ENCODE measurements at regions not wholly inside any gene's neighbourhood (a gene's known extent, or its start where the extent isn't known, plus 50 kb on each side); places are given as distances from the start of the nearest gene placed in this dataset.

DNA sequence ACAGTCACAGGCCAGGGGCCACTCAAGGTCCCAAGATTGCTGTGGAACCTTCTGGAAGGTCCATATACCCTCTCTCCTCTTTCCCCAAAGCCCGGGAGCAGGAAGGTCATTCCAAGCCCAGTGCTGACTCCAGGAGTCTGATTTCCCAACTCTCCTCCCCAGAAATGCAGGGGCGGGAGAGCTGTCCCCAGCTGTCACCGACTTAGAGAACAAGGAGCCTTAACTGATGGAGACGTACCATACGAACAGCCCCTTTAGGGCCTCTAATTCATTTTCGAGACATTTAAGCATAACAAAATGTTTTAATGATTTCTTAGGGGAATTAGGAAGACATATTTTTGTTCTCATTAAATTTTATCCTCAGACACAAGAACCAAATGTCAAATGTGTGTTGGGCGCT is 99.2 kb downstream of the PHETA1 start:
- 48 to 65% (median 57%) methylated on average over 7 of the region's 7 CpGs for WGBS, 4 donors
- ATAC-seq = no peak
- H3K27me3 ChIP-seq = peaks cover 0 to 51% (median 2%) of the 10 kb centered on the region in 9 donors
- H3K4me1 ChIP-seq = no peaks in the 10 kb centered on the region
- H3K4me3 ChIP-seq = no peak overlapping the region
- intact Hi-C loops (cut with DNase I) = no loop called here
- no peaks in the 10 kb centered on the region for H3K9me3 ChIP-seq
- no peak overlapping the region for H3K27ac ChIP-seq
- H3K36me3 ChIP-seq = no peaks in the 10 kb centered on the region
- DNase-seq = no peak
- TF ChIP-seq POLR2A (IDR thresholded peaks at IDR 0.05) = no peak
- TF ChIP-seq, protein P1, sequence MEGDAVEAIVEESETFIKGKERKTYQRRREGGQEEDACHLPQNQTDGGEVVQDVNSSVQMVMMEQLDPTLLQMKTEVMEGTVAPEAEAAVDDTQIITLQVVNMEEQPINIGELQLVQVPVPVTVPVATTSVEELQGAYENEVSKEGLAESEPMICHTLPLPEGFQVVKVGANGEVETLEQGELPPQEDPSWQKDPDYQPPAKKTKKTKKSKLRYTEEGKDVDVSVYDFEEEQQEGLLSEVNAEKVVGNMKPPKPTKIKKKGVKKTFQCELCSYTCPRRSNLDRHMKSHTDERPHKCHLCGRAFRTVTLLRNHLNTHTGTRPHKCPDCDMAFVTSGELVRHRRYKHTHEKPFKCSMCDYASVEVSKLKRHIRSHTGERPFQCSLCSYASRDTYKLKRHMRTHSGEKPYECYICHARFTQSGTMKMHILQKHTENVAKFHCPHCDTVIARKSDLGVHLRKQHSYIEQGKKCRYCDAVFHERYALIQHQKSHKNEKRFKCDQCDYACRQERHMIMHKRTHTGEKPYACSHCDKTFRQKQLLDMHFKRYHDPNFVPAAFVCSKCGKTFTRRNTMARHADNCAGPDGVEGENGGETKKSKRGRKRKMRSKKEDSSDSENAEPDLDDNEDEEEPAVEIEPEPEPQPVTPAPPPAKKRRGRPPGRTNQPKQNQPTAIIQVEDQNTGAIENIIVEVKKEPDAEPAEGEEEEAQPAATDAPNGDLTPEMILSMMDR (IDR thresholded peaks at IDR 0.05) = no peak

DNA sequence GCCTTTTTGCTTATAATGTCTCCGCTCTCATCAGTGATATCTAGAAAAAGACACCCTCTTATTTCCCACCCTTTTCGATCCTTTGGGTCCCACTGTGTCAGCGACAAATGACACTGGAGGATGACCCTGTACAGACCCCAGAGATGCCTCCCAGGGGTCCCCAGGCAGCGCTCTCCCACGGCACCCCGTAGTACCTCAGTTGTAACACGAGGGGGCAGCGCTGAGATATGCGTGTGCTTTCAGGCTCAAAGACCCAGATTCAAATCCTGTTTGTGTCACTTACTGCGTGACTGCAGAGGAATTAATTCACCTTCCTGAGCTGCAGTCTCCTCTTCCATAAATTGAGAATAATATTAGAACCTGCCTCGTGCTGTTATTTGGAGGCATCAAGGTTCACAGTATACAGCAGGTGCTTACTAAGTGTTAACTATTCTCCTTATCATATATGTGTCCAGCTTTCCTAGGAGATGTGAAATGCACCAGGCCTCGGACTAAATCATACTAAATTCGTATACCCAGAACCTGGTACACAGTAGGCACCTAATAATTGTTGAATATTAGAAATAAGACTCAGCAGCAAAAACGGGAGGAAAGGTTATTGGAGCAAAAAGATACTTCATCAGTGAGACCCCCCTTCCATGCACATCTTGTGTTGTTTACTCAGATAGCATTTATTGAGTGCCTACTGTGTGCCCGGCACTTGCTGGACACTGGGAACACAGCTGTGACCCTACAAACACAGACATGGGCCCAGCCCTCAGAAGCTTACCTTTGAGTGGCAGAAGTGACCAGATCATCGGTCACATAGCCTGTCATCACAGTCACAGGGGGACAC is 99.9 kb downstream of the PHETA1 start:
- intact Hi-C loops (cut with DNase I) = no loop called here
- Histone ChIP-seq H3K4me3 (no peak overlapping the region), H3K36me3 (no peaks in the 10 kb centered on the region), H3K27me3 (peaks cover 0 to 46% (median 2%) of the 10 kb centered on the region in 9 donors), H3K27ac (no peak overlapping the region), H3K9me3 (no peaks in the 10 kb centered on the region), H3K4me1 (no peaks in the 10 kb centered on the region)
- ATAC-seq = no peak
- no peak for TF ChIP-seq POLR2A (IDR thresholded peaks at IDR 0.05)
- TF ChIP-seq, protein P1 (IDR thresholded peaks at IDR 0.05) = peak in 8 of 12 donors; percentile 13 to 54 (median 32)
- DNase-seq = no peak
- 78 to 80% (median 79%) methylated on average over 16 of the region's 16 CpGs for WGBS, 4 donors

DNA sequence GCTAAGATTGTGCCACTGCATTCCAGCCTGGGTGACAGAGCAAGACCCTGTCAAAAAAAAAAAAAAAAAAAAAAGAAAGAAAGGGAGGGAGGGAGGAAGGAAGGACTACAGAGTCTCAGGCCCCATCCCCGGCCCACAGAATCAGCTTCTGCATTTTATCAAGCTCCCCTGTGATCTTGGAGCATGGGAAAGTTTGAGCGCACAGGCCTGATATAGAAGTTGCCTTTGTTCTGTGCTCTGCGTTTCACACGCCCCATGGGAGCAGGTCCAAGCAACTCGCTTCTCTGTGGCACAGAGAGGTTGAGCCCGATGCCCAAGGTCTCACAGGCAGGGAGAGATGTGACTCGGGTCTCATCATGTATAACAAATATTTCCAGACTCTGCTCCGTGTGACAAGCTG is 101.8 kb downstream of the PHETA1 start:
- peak in 2 of 4 donors; percentile 26 to 36 for ATAC-seq

More for the DNA sequence above, 101.8 kb downstream of the PHETA1 start:
- DNase-seq = no peak
- H3K9me3 ChIP-seq = no peaks in the 10 kb centered on the region
- TF ChIP-seq POLR2A (IDR thresholded peaks at IDR 0.05) = no peak
- TF ChIP-seq, protein P1 (IDR thresholded peaks at IDR 0.05) = no peak
- 30 to 48% (median 37%) methylated on average over 8 of the region's 8 CpGs for WGBS, 4 donors
- H3K27ac ChIP-seq = no peak overlapping the region
- peaks cover 0 to 36% (median 2%) of the 10 kb centered on the region in 9 donors for H3K27me3 ChIP-seq
- no peaks in the 10 kb centered on the region for H3K36me3 ChIP-seq
- no peaks in the 10 kb centered on the region for H3K4me1 ChIP-seq
- intact Hi-C loops (cut with DNase I) = no loop called here
- no peak overlapping the region for H3K4me3 ChIP-seq

All from heart left ventricle (tissue), 16 donors.